ENCODE measurements at regions not wholly inside any gene's neighbourhood (a gene's known extent, or its start where the extent isn't known, plus 50 kb on each side); places are given as distances from the start of the nearest gene placed in this dataset.

DNA sequence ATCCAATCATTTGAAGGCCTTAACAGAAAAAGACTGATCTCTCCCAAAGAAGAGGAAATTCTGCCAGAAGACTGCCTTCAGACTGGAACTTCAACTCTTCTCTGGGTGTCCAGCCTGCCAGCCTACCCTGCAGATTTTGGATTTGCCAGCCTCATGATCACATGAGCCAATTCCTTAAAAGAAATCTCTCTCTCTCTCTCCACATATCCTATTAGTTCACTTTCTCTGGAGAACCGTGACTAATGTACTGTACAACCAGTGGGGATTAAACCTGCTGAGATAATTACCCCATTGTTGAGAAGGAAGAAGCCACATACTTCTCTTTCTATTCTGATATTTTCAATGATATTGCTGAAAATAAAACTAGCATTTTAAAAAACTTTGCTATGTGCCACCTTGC lies 711.3 kb upstream of the AMOT start:
- Histone ChIP-seq H3K4me2 (ENCODE audit: insufficient read depth, low read length) (no peak overlapping the region), H2AFZ (ENCODE audit: low read depth, low read length) (no peak overlapping the region), H3K4me3 (no peak overlapping the region), H3K36me3 (ENCODE audit: control insufficient read depth, insufficient read depth, low read length) (no peaks in the 10 kb centered on the region), H3K79me2 (ENCODE audit: control insufficient read depth, insufficient read depth, low read length) (no peaks in the 10 kb centered on the region), H3K9ac (ENCODE audit: insufficient read depth in 1 of 2, low read depth in 2 of 2, low read length in 2 of 2) (no peak overlapping the region), H3K9me3 (replicated peaks; ENCODE audit: control insufficient read depth, insufficient read depth, low read depth, low read length) (no peaks in the 10 kb centered on the region), H4K20me1 (replicated peaks; ENCODE audit: control insufficient read depth, insufficient read depth, low read length) (no peaks in the 10 kb centered on the region), H3K27ac (ENCODE audit: extremely low read depth, low read depth, low read length) (no peak overlapping the region), H3K27me3 (ENCODE audit: control insufficient read depth in 2 of 2, insufficient read depth in 2 of 2, low read length in 2 of 2) (no peaks in the 10 kb centered on the region), H3K4me1 (replicated peaks in 1 of 2; ENCODE audit: control insufficient read depth in 2 of 2, insufficient read depth in 2 of 2, low read length in 2 of 2) (no peaks in the 10 kb centered on the region), H3K9me1 (ENCODE audit: control insufficient read depth, insufficient read depth, low read length) (no peaks in the 10 kb centered on the region)
- FAIRE-seq = no peak
- 0% methylated on average over 1 of the region's 1 CpG for WGBS (ENCODE audit: insufficient coverage, low coverage, missing lambda C conversion rate)
- CTCF ChIA-PET (ENCODE audit: low intra/inter-chr PET ratio) = no interaction called here
- in situ Hi-C loops (cut with MboI) (no loop called here), intact Hi-C loops (cut with micrococcal nuclease) (no loop called here)
- POLR2A ChIA-PET = interaction anchor here (0.6 kb wide), 1 partner anchor 551 kb away, joined by 4 read pairs; no protein-coding TSS in a partner anchor
- no TSS peak for BruUV-seq (replicated peaks)
- ATAC-seq = no peak
- no peak for DNase-seq (ENCODE audit: extremely low read depth in 1 of 4, low spot score in 3 of 4)
- TF ChIP-seq, protein P1, sequence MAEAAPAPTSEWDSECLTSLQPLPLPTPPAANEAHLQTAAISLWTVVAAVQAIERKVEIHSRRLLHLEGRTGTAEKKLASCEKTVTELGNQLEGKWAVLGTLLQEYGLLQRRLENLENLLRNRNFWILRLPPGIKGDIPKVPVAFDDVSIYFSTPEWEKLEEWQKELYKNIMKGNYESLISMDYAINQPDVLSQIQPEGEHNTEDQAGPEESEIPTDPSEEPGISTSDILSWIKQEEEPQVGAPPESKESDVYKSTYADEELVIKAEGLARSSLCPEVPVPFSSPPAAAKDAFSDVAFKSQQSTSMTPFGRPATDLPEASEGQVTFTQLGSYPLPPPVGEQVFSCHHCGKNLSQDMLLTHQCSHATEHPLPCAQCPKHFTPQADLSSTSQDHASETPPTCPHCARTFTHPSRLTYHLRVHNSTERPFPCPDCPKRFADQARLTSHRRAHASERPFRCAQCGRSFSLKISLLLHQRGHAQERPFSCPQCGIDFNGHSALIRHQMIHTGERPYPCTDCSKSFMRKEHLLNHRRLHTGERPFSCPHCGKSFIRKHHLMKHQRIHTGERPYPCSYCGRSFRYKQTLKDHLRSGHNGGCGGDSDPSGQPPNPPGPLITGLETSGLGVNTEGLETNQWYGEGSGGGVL (CRISPR knock-in tag; IDR thresholded peaks at IDR 0.05) = no peak
- TF ChIP-seq MED1 (CRISPR knock-in tag; IDR thresholded peaks at IDR 0.05; ENCODE audit: borderline replicate concordance) = no peak

DNA sequence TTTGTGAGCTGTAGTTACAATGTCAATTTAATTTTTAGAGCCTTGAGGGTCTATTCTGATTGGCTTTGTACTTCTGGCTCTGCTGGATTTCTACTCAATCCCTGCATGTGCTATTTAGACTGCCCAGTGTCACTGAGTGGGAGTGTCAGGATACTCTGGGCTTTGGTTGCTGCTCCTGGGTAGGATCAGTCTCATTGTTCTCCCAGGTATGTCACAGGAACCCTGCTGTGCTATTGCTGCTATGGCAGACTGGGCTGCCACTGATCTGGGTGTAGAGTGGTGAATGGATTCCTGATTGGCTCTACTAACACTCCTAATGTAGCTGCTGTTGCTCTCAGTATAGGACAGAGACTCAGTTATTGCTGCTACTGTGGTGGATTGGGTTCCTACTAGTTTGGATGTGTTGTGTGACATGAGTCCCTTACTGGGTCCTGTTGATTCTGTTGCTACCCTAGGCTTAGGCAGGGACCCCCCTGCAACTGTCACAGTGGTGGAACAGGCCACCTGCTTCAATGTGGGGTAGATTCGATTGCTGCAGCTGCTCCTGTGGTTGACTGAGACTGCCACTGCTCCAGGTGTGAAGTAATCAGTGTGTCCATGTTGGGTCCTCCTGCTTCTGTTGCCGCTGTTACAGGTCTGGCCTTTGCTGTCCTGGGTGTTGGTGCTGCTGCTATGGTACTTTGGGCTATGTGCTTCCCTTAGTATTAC lies 707.8 kb upstream of the AMOT start:
- intact Hi-C loops (cut with micrococcal nuclease) (no loop called here), in situ Hi-C loops (cut with MboI) (no loop called here)
- Histone ChIP-seq H3K4me2 (ENCODE audit: insufficient read depth, low read length) (no peak overlapping the region), H4K20me1 (replicated peaks; ENCODE audit: control insufficient read depth, insufficient read depth, low read length) (no peaks in the 10 kb centered on the region), H3K27me3 (ENCODE audit: control insufficient read depth in 2 of 2, insufficient read depth in 2 of 2, low read length in 2 of 2) (no peaks in the 10 kb centered on the region), H3K79me2 (ENCODE audit: control insufficient read depth, insufficient read depth, low read length) (no peaks in the 10 kb centered on the region), H3K4me1 (replicated peaks in 1 of 2; ENCODE audit: control insufficient read depth in 2 of 2, insufficient read depth in 2 of 2, low read length in 2 of 2) (no peaks in the 10 kb centered on the region), H3K9me3 (replicated peaks; ENCODE audit: control insufficient read depth, insufficient read depth, low read depth, low read length) (no peaks in the 10 kb centered on the region), H3K9me1 (ENCODE audit: control insufficient read depth, insufficient read depth, low read length) (no peaks in the 10 kb centered on the region), H3K27ac (ENCODE audit: extremely low read depth, low read depth, low read length) (no peak overlapping the region), H3K36me3 (ENCODE audit: control insufficient read depth, insufficient read depth, low read length) (no peaks in the 10 kb centered on the region), H2AFZ (ENCODE audit: low read depth, low read length) (no peak overlapping the region), H3K9ac (ENCODE audit: insufficient read depth in 1 of 2, low read depth in 2 of 2, low read length in 2 of 2) (no peak overlapping the region), H3K4me3 (no peak overlapping the region)
- ChIA-PET POLR2A (no interaction called here), CTCF (ENCODE audit: low intra/inter-chr PET ratio) (no interaction called here)
- DNase-seq (ENCODE audit: extremely low read depth in 1 of 4, low spot score in 3 of 4) (no peak), ATAC-seq (no peak), FAIRE-seq (no peak)
- WGBS (ENCODE audit: insufficient coverage, low coverage, missing lambda C conversion rate) = 0% methylated on average over 1 of the region's 2 CpGs
- no TSS peak for BruUV-seq (replicated peaks)
- no peak for TF ChIP-seq ZNF143 (CRISPR knock-in tag; IDR thresholded peaks at IDR 0.05)
- TF ChIP-seq CSDE1 (IDR thresholded peaks at IDR 0.05) = no peak
- TF ChIP-seq ZNF699 (CRISPR knock-in tag; IDR thresholded peaks at IDR 0.05; ENCODE audit: insufficient replicate concordance) = no peak
- TF ChIP-seq GABPB2 (CRISPR knock-in tag; conservative IDR thresholded peaks at IDR 0.05) = no peak
- TF ChIP-seq GABPA (tag; conservative IDR thresholded peaks at IDR 0.05; ENCODE audit: low read depth) = no peak
- TF ChIP-seq NCOA4 (IDR thresholded peaks at IDR 0.05; ENCODE audit: partially characterized antibody) = no peak
- no peak for TF ChIP-seq SMARCA4 (IDR thresholded peaks at IDR 0.05)
- TF ChIP-seq SP1 (CRISPR knock-in tag; IDR thresholded peaks at IDR 0.05) = no peak
- TF ChIP-seq ZNF766 (CRISPR knock-in tag; conservative IDR thresholded peaks at IDR 0.05) = no peak
- no peak for TF ChIP-seq ZNF24 (IDR thresholded peaks at IDR 0.05)
- TF ChIP-seq HNRNPL (IDR thresholded peaks at IDR 0.05; ENCODE audit: low read depth, low read length) = no peak
- no peak for TF ChIP-seq ID3 (CRISPR knock-in tag; IDR thresholded peaks at IDR 0.05)
- no peak for TF ChIP-seq ID3 (tag; IDR thresholded peaks at IDR 0.05)

Data from K562 (cell line).